AG08395 (cell line): ENCODE measurements at regions not wholly inside any gene's neighbourhood (a gene's known extent, or its start where the extent isn't known, plus 50 kb on each side); places are given as distances from the start of the nearest gene placed in this dataset.

Experiments used
- DNase-seq: peaks from one replicate; pipeline ENCODE4 v3.0.0; 2012; ENCODE audit warnings: mixed read lengths, low spot score

- no peak for DNase-seq
Measured at GRCh38 chr6:164021589-164022250, 607.2 kb downstream of the QKI start.

- no peak for DNase-seq
Measured at GRCh38 chr6:164020142-164020541, 605.6 kb downstream of the QKI start.

GRCh38 chr6:164018133-164018532 is 603.6 kb downstream of the QKI start:
- no peak for DNase-seq

DNA sequence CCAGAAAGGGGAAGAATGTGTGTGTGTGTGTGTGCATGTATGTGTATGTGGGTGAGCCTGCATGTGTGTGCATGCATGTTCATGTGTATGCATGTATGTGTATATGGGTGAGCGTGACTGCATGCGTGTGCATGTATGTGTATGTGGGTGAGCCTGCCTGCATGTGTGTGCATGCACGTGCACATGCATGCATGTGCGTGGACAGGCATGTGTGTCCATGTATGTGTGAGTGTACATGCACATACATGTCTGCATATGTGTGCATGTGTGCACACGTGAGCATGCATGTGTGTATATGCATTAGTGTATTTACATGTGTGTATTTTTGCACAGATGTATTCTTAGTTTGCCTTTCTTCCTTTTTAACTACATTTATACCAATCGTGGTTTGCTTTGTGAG is 601.5 kb downstream of the QKI start:
- no peak for DNase-seq

DNA sequence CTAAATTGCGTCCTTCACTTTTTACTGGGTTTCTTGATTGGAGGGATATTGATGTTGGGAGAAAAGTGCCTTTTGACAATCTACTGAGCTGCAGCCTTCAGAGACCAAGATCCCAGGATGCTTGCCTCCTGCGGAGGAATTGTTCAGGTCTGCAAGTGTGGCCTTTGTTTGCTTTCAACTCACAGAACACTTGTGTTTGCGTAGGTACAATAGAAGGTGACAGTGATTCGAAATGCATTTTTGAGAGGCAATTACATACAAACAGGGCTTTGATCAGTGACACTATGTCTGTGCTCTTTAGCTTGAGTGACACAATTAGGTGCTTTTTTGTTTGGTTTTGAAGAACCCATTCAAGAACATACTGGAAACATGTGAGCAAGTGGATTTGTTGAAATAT is 600.6 kb downstream of the QKI start:
- DNase-seq, result no peak

DNA sequence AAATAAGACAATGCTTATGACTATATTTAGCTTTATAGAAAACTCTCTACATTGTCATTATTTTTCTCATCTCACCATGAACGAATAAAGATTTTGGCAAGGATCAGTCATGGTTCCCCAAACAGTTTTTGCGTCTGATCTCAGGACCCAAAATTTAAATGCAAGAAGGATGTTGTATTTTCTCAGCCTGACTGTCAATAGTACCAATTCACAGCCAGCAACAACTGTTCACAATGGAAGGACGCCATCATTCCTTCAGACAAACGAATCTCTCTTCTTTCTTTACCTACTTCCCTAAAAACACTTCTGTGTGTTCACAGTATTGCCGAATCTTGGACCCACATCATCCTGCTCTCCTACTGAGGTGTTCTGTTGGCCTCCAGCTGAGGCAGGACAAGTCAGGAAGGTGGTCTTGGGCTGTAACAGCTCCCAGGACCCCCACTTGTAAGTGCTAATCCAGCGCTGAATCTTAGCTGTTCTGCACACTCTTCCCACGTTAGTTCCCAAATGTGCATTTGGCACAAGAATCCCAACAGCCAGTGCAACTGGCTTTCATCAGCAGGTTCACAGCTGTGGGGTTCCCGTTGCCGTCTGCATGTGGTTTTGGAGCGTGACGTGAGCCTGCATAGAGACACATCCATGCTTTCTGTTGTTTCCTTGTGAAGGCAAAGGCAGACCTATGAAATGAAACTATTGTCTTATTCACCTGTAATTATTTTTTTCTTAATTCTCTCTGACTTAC is 600.0 kb downstream of the QKI start:
- no peak for DNase-seq

DNA sequence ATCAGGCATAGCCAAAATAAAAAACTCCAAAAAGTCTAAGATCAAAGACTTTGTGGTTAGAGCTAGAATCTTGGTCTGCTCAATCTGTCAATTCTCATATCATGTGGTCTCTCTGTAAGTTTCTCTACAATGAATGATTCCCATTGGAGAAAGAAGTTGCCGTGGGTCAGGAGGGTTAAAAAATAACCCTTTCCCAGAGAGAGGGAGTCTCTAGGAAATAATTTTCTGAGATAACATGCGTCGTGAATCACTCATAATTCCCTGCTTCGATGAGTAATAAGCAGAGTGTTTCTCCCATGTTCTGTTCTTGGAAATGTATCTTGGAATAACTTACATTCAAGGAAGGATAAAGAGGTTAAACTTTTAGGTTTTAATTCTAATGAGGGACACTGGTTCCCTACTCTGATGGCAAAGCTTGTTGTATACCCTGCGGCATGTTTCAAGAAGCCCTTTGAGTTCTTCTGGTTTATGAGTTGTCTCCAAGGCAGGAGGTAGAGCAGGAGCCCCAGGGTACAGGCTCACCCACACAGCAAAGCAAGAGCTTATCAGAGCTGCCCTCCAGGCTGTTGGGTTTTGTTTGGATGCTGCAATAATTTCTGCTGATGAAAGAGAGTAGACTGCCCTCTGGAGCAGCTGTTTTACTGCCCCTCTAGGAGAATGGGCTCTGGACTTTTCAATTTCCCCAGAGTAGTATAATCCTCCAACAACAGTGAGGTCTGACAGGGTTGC is 599.1 kb downstream of the QKI start:
- no peak for DNase-seq

- no peak for DNase-seq
Measured at GRCh38 chr6:164011321-164011720, 596.8 kb downstream of the QKI start.

DNA sequence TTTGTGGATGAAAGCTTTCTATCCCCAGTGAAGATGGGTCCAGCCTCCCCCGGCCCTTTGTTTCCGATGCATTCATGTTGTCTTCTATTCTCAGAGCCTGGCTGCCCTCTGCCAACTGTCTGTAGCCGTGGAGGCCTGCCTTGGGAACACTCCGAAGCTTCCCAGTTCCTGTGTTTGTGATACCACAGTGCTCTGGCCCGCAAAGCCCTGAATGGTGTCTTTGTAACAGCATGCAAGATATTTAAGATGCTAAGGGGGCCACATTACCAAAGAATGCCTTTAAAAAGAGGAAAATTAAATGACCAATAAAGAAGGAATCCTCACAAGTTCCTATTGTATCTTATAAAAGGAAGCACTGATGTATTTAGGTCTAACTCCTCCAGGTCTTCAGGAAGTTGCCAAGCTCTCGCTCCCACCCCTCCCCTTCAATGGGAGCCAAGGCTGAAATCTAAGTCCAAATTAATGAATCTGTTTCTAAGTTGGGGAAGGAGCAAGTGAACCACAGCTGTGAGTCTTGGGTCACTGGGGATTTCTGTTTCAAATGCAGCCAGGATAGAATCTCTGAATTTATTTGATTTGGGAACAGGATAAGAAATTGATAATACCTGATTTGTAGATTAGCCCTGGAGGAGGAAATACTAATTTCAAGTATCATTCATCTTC is 596.1 kb downstream of the QKI start:
- DNase-seq, result no peak

DNA sequence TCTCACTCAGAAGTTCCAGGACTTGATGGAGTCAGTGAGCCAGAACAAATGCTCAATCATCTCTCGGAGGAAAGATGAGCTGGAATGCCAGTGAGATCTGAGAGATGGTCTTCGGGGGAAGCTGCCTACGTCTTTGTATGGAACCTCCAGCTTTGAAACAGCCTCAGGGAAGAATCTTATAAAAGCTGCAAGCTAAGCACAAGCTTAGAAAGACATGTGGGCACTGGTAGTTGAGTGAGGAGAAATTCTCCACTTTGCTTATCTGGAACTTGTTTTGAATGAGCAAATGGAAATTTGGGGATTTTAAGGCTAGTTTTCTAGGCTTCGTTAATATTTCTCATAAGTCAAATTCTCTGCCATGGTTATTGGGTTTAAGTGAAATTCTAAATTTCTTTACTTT is 594.4 kb downstream of the QKI start:
- no peak for DNase-seq

DNA sequence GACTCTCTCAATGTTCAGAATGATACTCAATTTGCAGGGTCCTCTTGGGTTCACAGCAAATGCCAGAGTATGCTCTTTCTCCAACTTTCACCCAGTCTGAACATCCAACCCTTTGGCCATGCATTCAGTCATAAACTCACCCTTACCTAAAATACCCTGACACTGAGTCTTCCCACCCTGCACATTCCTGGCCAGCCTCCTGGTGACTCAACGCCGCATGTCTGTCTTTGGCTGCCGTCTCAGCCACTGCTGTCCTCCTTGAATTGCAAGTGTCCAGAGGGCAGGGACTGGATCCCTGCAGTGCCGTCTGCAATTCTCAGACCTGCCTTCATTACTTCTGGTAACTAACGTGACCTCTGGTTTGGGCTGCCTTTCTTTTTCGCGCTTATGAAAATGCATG is 593.4 kb downstream of the QKI start:
- no peak for DNase-seq

DNA sequence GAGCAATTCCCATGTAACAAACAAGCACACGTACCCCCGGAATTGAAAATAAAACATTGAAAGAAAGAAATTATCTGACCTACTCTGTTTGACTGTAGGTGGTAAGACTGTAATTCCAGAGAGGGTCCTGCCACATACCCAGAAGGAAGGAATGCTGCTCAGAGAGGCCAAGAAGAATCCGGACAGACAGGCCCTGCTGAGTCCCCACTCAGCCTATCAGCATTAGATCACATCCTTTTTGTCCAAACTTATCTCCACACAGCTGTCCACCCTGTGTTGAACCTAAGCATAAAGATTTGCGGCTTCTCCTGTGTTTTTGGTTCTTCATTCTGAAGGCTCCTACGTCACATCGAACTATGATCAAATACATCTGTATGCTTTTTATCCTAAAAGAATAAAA is 591.9 kb downstream of the QKI start:
- DNase-seq, result no peak

GRCh38 chr6:164005004-164005711 is 590.6 kb downstream of the QKI start:
- no peak for DNase-seq

DNA sequence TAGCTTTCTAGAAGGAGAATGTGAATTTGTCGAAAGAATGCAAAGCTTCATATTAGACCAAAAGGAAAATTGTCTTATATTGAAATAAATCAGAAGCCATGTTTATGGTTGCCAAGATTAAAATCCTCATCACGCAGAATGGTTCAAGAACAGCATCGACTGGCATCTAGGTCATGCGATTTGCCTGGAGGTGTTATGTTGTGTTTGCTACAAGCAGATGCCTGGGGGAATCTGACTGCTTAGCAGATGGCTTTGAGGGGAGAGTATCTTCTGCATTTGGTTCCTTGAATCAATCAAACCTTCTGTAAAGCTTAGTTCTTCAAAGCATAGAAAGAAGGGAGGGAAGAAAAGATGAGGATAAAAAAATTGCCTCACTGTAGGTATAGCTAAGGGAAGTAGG is 585.8 kb downstream of the QKI start:
- no peak for DNase-seq

DNA sequence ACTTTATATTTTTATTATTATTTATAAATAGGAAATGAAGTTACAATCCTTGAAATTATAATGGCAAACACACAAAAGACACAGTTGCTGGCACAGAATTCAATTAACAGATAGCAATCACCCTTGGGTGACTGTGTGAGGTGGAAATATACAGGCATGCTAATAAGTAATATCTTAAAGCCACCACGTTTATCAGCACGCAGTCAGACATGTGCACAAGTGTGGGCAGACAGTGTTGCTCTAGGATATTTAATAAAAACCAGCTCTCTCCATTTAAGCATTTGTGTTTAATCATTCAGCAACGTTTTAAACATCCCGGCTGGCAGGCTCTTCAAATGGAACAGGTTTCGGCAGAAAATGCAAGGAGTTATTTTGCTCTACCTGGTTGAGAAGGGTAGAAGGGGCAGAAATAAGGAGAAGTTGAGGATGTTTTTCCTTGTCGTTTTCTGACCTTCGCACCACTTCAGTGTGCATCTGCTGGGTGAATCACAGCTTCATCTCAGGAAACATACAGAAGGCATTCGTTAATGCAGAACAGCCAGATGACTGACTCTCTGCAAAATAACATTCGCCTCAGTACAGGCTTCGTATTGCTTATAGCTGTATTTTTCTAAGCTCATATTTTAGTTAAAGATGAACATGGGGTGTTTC is 585.1 kb downstream of the QKI start:
- no peak for DNase-seq

- DNase-seq, result no peak
Measured at GRCh38 chr6:163998496-163998895, 584.0 kb downstream of the QKI start.

DNA sequence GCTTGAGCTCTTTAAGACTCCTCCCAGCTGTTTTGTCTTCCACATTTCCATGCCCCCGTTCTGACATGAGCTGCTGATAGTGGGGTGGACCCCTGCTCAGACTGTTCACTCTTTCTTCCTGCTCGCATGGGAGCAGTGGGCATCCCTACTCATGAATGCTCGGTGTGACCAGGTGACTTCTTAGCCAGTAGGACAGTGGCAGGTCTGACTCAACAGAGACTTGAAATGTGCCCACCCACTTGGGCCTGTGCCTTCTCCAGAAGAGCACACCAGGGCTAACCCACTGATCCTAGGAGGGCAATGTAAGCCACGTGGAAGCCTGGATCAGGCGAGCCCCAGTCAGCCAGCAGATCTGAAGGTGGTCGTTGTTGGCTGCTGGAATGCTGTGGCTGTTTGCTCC is 582.0 kb downstream of the QKI start:
- DNase-seq, result no peak

DNA sequence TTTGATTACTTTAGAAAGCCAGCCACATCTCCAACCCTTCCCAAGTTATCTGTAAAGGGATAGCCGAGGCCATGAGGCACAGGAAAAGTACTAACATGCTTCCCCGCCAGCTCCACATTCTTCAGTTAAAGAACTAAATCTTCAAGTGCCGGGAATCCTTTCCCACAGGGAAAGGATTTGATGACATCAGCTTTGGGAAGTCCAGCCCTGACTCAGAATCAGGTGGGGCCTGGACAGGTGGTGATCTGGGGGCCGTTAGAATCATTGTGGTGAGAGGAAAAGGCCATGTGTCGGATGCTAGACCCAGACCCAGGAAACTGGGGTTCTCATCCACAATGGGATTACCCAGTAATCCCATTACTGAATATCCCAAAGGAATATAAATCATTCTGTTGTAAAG is 580.0 kb downstream of the QKI start:
- DNase-seq, result no peak

DNA sequence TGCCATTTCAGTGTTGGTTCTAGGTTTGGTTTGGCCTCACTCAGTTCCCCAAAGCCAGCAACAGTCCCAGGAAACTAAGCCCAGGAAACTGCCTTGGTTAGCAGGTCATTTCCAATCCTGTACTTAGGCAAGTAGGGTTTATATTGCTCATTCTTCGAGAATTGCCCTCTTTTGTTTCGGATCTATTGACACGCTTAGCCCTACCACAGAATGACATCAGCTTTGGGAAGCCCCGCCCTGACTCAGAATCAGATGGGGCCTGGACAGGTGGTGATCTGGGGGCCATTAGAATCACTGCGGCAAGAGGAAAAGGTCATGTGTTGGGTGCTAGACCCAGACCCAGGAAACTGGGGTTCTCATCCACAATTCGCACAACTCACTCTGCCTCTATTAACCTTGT is 578.2 kb downstream of the QKI start:
- no peak for DNase-seq

- DNase-seq, result no peak
Measured at GRCh38 chr6:163992056-163992455, 577.5 kb downstream of the QKI start.

GRCh38 chr6:163991321-163991720 is 576.8 kb downstream of the QKI start:
- DNase-seq, result no peak

DNA sequence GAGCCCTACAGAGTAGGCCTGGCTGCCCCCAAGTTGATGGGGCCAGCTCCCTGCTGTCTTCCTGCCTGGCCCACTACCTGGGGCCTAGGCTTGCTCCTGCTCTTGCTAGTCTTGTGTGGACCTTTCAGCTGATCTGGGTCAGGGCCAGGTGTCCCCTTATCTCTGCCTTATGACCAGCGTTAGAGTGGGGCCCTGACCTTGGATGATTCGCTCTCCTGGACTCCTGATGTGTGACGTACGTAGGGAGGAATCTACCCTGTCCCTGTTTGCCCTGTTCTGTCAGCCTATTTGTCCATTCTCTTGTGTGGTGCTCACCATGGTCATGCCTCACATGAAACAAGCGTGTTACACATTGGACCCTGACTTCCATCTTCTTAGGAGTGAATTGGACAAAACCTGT is 571.8 kb downstream of the QKI start:
- no peak for DNase-seq
